GM13977 (cell line): ENCODE measurements at regions not wholly inside any gene's neighbourhood (a gene's known extent, or its start where the extent isn't known, plus 50 kb on each side); places are given as distances from the start of the nearest gene placed in this dataset.

Source experiments
- DNase-seq: peaks from one replicate; pipeline ENCODE4 v3.0.0; 2012; ENCODE audit warnings: low spot score
- in situ Hi-C: fragments of 300-500 bp; cut with MboI; formaldehyde crosslinking; loops from one replicate; pipeline ENCODE4 v1.12.0; 2022; ENCODE audit warnings: low sequenced_read_pairs, low pct_unique_long_range_greater_than_20kb, mixed read lengths, inconsistent platforms; ENCODE audit not compliant: unreplicated experiment
- TF ChIP-seq, protein P1 (sequence below): IDR thresholded peaks from 2 replicates; pipeline ENCODE4 v1.5.1; 2012; ENCODE audit warnings: mild to moderate bottlenecking, control low read depth; ENCODE audit not compliant: insufficient read depth; ENCODE audit errors: extremely low read depth, missing control alignments

DNA sequence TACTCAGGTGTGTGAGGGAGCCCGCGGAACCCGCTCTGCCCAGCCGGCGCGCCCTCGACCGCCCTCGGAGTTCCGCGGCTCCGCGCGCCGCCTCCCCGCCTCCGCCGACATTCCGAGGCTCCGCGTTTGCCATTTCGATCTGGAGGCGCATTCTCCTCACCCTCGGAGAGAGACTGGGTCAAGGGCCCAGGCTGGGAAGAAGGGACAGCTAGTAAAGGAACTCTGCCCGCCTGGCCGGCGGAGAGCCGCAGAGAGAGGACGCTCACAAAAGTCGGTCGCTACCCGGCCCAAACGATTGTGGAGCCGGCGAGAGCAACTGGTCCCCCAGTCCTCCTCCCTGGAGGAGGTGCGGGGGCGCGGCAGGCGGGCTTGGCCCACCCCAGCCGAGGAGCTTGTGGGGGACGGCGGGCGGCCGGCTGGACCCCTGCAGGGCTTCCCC, 74.5 kb upstream of the LEP start:
- in situ Hi-C loops: no loop called here
- DNase-seq: peak; percentile 55
- TF ChIP-seq, protein P1, sequence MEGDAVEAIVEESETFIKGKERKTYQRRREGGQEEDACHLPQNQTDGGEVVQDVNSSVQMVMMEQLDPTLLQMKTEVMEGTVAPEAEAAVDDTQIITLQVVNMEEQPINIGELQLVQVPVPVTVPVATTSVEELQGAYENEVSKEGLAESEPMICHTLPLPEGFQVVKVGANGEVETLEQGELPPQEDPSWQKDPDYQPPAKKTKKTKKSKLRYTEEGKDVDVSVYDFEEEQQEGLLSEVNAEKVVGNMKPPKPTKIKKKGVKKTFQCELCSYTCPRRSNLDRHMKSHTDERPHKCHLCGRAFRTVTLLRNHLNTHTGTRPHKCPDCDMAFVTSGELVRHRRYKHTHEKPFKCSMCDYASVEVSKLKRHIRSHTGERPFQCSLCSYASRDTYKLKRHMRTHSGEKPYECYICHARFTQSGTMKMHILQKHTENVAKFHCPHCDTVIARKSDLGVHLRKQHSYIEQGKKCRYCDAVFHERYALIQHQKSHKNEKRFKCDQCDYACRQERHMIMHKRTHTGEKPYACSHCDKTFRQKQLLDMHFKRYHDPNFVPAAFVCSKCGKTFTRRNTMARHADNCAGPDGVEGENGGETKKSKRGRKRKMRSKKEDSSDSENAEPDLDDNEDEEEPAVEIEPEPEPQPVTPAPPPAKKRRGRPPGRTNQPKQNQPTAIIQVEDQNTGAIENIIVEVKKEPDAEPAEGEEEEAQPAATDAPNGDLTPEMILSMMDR: no peak

DNA sequence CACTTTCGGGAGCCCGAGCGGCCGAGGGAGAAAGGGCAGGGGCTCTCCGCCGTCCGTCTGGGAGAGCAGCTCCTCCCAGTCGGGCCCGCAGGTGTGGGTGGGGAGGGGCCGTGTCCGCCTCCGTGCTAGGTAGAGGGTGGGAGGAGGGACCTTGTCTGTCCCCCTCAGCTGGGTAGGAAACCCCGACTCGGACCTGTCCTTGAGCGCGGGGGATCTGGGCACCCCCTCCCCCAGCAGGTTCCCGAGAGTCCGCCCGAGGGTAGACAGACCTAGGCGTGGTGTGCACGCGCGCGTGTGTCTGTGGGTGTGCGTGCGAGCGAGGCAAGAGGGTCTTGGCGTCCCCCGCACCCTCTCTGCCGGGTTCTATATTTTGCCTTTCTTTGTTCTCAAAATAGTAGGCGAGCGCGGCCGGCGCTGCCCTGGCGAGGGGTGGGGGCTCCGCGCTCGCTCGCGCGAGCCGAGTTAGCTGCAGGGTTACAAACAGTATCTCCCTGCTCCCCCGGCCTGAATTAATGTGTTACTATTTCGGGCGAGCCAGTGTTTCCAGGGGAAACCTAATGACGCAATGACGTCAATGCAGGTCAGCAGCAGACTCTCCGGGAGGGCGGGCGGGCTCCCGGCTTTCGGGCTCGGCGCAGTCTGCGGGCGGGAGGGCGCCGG, 73.9 kb upstream of the LEP start:
- TF ChIP-seq, protein P1: no peak
- DNase-seq: peak; percentile 81
- in situ Hi-C loops: no loop called here

DNA sequence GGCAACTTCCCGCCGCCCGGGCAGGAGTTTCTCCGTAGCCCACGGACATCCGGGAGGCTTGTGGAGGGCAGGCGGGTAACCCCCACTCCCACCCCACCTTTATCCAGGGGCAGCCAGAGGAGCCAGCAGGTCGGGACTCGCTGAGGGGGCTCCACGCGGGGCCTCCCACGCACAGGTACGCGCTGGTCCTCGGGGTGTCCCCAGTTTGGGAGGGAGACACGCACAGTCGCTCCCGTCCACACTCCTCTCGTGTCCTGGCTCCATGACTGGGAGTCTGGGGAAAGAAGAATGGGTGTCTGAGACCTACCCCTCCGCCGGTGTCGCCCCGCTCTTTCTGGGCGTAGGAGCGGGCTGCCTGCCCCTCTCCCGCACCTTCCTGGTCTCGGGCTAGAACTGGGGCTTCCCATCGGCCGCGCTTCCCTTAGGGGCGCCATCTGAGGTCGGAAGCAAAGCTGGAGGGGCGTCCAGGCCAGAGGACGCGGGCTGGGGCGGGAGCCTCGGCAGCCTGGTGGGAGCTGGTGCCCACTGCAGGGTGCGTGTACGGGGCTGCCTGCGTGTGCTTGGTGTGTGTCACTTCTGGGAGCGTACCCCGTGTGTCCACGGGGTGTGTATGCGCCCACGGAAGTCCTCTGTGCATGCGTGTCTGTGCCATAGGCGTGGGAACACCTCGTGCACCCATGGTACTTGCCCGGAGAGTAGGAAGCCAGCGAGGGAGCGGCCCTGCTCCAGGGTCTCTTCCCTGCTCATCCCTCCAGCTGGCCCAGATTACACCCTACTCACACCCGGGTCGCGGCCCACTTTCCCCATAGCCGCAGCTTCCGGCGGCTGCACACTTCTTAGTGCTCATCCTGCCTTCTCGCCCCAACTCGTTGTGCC, 73.0 kb upstream of the LEP start:
- in situ Hi-C loops: no loop called here
- TF ChIP-seq, protein P1: no peak

DNA sequence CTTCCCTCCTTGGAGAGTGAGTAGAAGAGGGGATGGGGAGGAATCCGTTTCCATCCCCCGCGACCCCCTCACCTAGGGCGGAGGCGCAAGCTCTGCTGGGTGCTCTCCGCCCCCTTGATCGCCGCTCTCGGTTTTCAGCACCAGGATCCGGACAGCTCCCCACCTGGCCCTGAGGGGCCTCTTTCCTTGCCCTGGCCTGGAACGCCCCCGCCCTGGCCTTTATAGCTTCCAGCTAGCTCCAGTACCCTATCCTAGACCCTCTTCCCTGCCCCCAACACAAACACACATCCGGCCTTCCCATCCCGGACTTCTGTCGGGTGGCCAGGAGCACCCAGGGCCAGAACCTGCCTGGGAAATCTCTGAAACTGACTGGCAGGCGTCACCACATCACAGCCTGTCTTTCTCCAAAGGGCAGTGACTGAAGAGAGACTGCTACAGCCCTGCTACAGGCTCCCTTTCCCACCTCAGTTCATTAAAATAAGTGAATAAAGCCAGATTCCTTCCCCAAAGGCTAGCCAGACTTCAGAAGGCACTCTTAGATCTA, 72.3 kb upstream of the LEP start:
- TF ChIP-seq, protein P1: no peak
- peak; percentile 49 for DNase-seq
- in situ Hi-C loops: no loop called here

More for the DNA sequence above, 73.0 kb upstream of the LEP start:
- DNase-seq: no peak

DNA sequence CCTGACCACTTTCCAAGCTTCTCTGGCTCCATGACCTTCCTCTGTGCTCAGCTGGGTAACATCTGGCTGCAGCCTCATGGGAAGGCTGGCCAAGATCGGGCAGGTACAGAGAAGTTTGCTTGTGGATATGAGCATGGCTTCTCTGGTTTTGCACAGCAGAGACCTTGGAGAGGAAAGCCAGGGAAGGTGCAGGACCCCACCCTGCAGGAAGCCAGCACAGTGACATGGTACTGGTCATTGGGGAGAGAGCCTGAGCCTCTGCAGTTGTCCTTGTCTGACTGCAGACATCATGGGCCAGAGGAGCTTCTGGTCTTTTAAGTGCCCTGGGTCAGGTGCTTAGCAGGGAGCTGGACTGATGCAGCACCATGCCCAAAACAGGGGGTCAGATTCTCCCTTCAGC, 70.6 kb upstream of the LEP start:
- TF ChIP-seq, protein P1: no peak
- DNase-seq: no peak
- in situ Hi-C loops: no loop called here

DNA sequence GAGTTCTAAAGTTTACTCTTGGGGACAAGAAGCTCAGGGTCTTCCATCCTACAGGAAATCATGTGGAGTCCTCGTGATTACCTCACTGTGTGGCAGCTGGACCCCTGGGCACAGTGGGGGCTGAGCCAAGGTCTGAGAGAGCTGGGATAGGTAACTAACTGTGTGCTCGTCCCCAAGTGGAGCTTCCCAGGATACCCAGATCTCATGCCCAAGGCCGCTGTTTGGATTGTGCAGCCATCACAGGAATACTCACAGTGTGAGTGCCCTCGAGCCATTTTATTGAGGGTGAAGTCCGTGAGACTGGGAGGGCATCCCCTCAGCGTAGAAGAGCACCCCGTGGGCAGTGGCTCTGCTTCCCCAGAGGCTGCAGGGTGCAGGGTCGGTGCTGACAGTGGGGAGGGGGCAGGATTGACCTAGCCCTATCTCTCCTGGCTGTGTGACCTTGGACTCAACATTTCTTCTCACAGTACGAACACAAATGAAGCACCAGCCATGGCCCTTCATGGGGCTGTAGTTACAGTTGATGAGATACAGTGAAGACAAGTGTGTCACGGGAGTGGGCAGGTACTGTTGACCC, 69.6 kb upstream of the LEP start:
- TF ChIP-seq, protein P1: no peak
- DNase-seq: no peak
- in situ Hi-C loops: no loop called here
